ENCODE measurements at regions not wholly inside any gene's neighbourhood (a gene's known extent, or its start where the extent isn't known, plus 50 kb on each side); places are given as distances from the start of the nearest gene placed in this dataset.

DNA sequence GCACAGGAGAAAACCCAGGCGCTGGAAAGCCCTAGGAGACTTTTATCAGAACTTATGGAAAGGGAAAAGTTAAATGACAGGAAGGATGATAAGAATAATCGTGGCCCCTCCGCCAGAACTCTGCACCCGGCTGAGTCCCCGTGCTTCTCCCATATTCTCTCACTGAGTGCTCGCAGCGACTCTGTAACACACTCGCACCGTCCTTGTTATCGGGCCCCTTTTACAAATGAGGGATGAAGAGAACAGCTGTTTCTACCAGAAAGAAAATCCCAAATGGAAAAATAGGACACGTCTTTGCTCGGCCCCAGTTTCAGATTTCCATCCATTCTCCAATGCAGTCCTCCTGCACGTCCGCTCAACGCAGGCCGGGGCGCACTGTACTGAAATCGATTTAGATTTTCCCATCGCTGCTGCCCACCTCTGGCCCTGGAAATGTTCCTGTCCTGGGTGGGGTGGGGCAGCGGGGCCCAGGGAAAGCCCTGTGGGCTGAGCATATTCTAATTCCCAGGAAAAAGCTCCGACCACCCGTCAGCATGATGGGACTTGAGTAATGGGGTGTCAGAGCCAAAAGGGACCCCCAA lies 66.4 kb downstream of the KCNF1 start:
- H2BK5ac ChIP-seq (ENCODE audit: low read depth, low read length, poor library complexity, severe bottlenecking), result no peak overlapping the region
- no peak overlapping the region for H3K27ac ChIP-seq (ENCODE audit: insufficient read depth, low read length)
- H2AK5ac ChIP-seq (ENCODE audit: low read depth, low read length), result no peak overlapping the region
- no peak overlapping the region for H4K8ac ChIP-seq (ENCODE audit: low read depth in 2 of 2, low read length in 2 of 2)
- no peak overlapping the region for H2AK9ac ChIP-seq (replicated peaks; ENCODE audit: low read depth, low read length, poor library complexity)
- no peak overlapping the region for H3K4me3 ChIP-seq (ENCODE audit: insufficient read depth, low read depth, low read length)
- peaks cover 3% of the 10 kb centered on the region; the same call in 1 of the 2 replicates for H3K4me1 ChIP-seq (ENCODE audit: control insufficient read depth, insufficient read depth, low read length)
- H2AFZ ChIP-seq (replicated peaks; ENCODE audit: low read length, poor library complexity), result no peak overlapping the region
- TF ChIP-seq MAZ (IDR thresholded peaks at IDR 0.05; ENCODE audit: borderline replicate concordance, low read depth, low read length) (no peak), MAFK (IDR thresholded peaks at IDR 0.05; ENCODE audit: low read depth, low read length) (no peak), SMC3 (IDR thresholded peaks at IDR 0.05; ENCODE audit: low read depth, low read length) (no peak), RFX5 (IDR thresholded peaks at IDR 0.05; ENCODE audit: low read depth, low read length) (no peak), CHD1 (IDR thresholded peaks at IDR 0.05; ENCODE audit: low read depth, low read length) (no peak), CEBPB (IDR thresholded peaks at IDR 0.05; ENCODE audit: low read depth, low read length) (no peak), FOS (IDR thresholded peaks at IDR 0.05; ENCODE audit: low read depth, low read length) (no peak), MXI1 (IDR thresholded peaks at IDR 0.05; ENCODE audit: borderline replicate concordance, low read depth, low read length) (no peak), BHLHE40 (IDR thresholded peaks at IDR 0.05; ENCODE audit: low read depth, low read length) (no peak), RAD21 (IDR thresholded peaks at IDR 0.05; ENCODE audit: low read length) (no peak), ELK1 (IDR thresholded peaks at IDR 0.05; ENCODE audit: borderline replicate concordance, low read depth, low read length) (no peak), USF2 (IDR thresholded peaks at IDR 0.05; ENCODE audit: low read depth, low read length) (no peak), CTCF (conservative IDR thresholded peaks at IDR 0.05; ENCODE audit: low read depth, low read length) (no peak), POLR2A (IDR thresholded peaks at IDR 0.05; ENCODE audit: low read depth, low read length) (no peak)
- no peak for DNase-seq
- H3K9me1 ChIP-seq (ENCODE audit: insufficient read depth, low read length), result 0 out of 2 replicates have a peak, but pooled peaks cover 1% of the 10 kb centered on the region
- H3K9me3 ChIP-seq (ENCODE audit: control insufficient read depth, insufficient read depth, low read length), result no peaks in the 10 kb centered on the region
- H3K4me2 ChIP-seq (ENCODE audit: low read depth, low read length), result no peak overlapping the region
- H2BK120ac ChIP-seq (ENCODE audit: low read depth, low read length), result no peak overlapping the region
- POLR2A ChIA-PET (ENCODE audit: unreplicated experiment), result no interaction called here
- 73% methylated on average over 10 of the region's 22 CpGs; no CpG with 5 or more reads in 1 of the 2 experiments for WGBS, 2 experiments (ENCODE audit: extremely low coverage in 2 of 2, insufficient read length in 1 of 2)
- dilution Hi-C loops (cut with HindIII; ENCODE audit: low sequenced_read_pairs, unreplicated experiment) (no loop called here), intact Hi-C loops (cut with micrococcal nuclease) (no loop called here), in situ Hi-C loops (cut with MboI; ENCODE audit: low sequenced_read_pairs) (no loop called here)
- H3K79me1 ChIP-seq (ENCODE audit: low read depth in 1 of 2, low read length in 2 of 2), result no peaks in the 10 kb centered on the region
- no peak overlapping the region for H3K14ac ChIP-seq (replicated peaks; ENCODE audit: low read depth, low read length)
- H3K56ac ChIP-seq (ENCODE audit: extremely low read depth, insufficient read depth, low read length), result no peak overlapping the region
- H3K23ac ChIP-seq (ENCODE audit: low read depth, low read length), result no peak overlapping the region
- H4K5ac ChIP-seq (ENCODE audit: low read depth, low read length), result no peak overlapping the region
- H4K20me1 ChIP-seq (ENCODE audit: insufficient read depth, low read length), result no peaks in the 10 kb centered on the region
- no TSS peak for BruUV-seq (replicated peaks)
- H3K27me3 ChIP-seq (ENCODE audit: control insufficient read depth, insufficient read depth, low read length), result no peaks in the 10 kb centered on the region
- H3K18ac ChIP-seq (ENCODE audit: low read depth, low read length), result no peak overlapping the region
- H2BK15ac ChIP-seq (ENCODE audit: low read depth, low read length), result no peak overlapping the region
- no peak overlapping the region for H2BK20ac ChIP-seq (ENCODE audit: low read depth, low read length)
- no peaks in the 10 kb centered on the region for H3K36me3 ChIP-seq (ENCODE audit: control insufficient read depth, insufficient read depth, low read length)
- no peak overlapping the region for H3K4ac ChIP-seq (ENCODE audit: low read depth, low read length)
- no peak for ATAC-seq (ENCODE audit: low read depth)
- no peak overlapping the region for H3K9ac ChIP-seq (ENCODE audit: low read depth, low read length)
- no peak overlapping the region for H4K91ac ChIP-seq (ENCODE audit: insufficient read depth, low read depth, low read length)
- CTCF ChIA-PET, result interaction anchor here (1.2 to 1.3 kb wide), 2 partner anchors 20 to 146 kb away, joined by 3 to 4 read pairs; no protein-coding TSS in a partner anchor
